Neuronal stem cell (in vitro differentiated cells): ENCODE measurements at regions not wholly inside any gene's neighbourhood (a gene's known extent, or its start where the extent isn't known, plus 50 kb on each side); places are given as distances from the start of the nearest gene placed in this dataset.

ENCODE experiments used
- DNase-seq: peaks from one replicate; pipeline ENCODE4 v3.0.0-alpha.2; 2013; ENCODE audit warnings: low spot score
- H2AFZ ChIP-seq: one replicate; pipeline ENCODE4 v1.6.1; 2013; ENCODE audit warnings: mild to moderate bottlenecking, low read length, inconsistent platforms
- H2AK5ac ChIP-seq: 2 replicates; pipeline ENCODE4 v1.6.1; 2013; ENCODE audit warnings: low read depth, mild to moderate bottlenecking, inconsistent platforms, low read length, moderate library complexity, mixed read lengths
- H2BK120ac ChIP-seq: 2 replicates; pipeline ENCODE4 v1.6.1; 2013; ENCODE audit warnings: low read depth, mild to moderate bottlenecking, inconsistent platforms, low read length, moderate library complexity, mixed read lengths
- H2BK12ac ChIP-seq: one replicate; pipeline ENCODE4 v1.6.1; 2013; ENCODE audit warnings: low read length, inconsistent platforms
- H2BK15ac ChIP-seq: 2 replicates; pipeline ENCODE4 v1.6.1; 2013; ENCODE audit warnings: mild to moderate bottlenecking, low read length, inconsistent platforms, mixed read lengths
- H2BK5ac ChIP-seq: one replicate; pipeline ENCODE4 v1.6.1; 2013; ENCODE audit warnings: inconsistent platforms, mild to moderate bottlenecking, low read length, moderate library complexity
- H3K14ac ChIP-seq: one replicate; pipeline ENCODE4 v1.6.1; 2013; ENCODE audit warnings: low read length, inconsistent platforms
- H3K18ac ChIP-seq: 2 replicates; pipeline ENCODE4 v1.6.1; 2013; ENCODE audit warnings: low read length, inconsistent platforms
- H3K23ac ChIP-seq: 2 replicates; pipeline ENCODE4 v1.6.1; 2013; ENCODE audit warnings: low read depth, mild to moderate bottlenecking, mixed read lengths, low read length, inconsistent platforms; ENCODE audit not compliant: poor library complexity
- H3K27ac ChIP-seq: replicated peaks from 3 replicates; pipeline ENCODE4 v1.5.1; 2013; ENCODE audit warnings: low read length, inconsistent platforms
- H3K27me3 ChIP-seq, 3 experiments: 2 replicates each; pipeline ENCODE4 v1.6.1; 2013; ENCODE audit warnings: low read length in 3 of 3, mild to moderate bottlenecking in 2 of 3, inconsistent platforms in 1 of 3, low read depth in 1 of 3, mixed read lengths in 1 of 3, moderate library complexity in 1 of 3; ENCODE audit not compliant: control insufficient read depth in 3 of 3, insufficient read depth in 3 of 3
- H3K36me3 ChIP-seq, 2 donors: replicated peaks in 1 of 2; 2 replicates each; pipeline ENCODE4 v1.6.1; 2013; ENCODE audit warnings: low read length in 2 of 2; ENCODE audit not compliant: control insufficient read depth in 2 of 2, insufficient read depth in 2 of 2
- H3K4ac ChIP-seq: 2 replicates; pipeline ENCODE4 v1.6.1; 2013; ENCODE audit warnings: inconsistent platforms, mild to moderate bottlenecking, low read length, moderate library complexity
- H3K4me1 ChIP-seq, 2 donors: 1 replicate in 1 of 2; 2 replicates in 1 of 2; pipeline ENCODE4 v1.6.1; 2013; ENCODE audit warnings: low read length in 2 of 2, low read depth in 1 of 2; ENCODE audit not compliant: control insufficient read depth in 2 of 2, insufficient read depth in 1 of 2
- H3K4me2 ChIP-seq: one replicate; pipeline ENCODE4 v1.6.1; 2013; ENCODE audit warnings: mild to moderate bottlenecking, low read length, inconsistent platforms; ENCODE audit not compliant: insufficient read depth, poor library complexity, severe bottlenecking
- H3K4me3 ChIP-seq, 2 donors: 2 replicates each; pipeline ENCODE4 v1.5.1; 2013; ENCODE audit warnings: low read length in 2 of 2, mild to moderate bottlenecking in 2 of 2, inconsistent platforms in 1 of 2, moderate library complexity in 1 of 2
- H3K79me1 ChIP-seq: one replicate; pipeline ENCODE4 v1.6.1; 2013; ENCODE audit warnings: low read depth, mild to moderate bottlenecking, inconsistent platforms, low read length, moderate library complexity
- H3K9ac ChIP-seq: one replicate; pipeline ENCODE4 v1.6.1; 2013; ENCODE audit warnings: mild to moderate bottlenecking, low read depth, low read length, inconsistent platforms; ENCODE audit not compliant: poor library complexity
- H3K9me3 ChIP-seq, 2 donors: replicated peaks in 1 of 2; 2 replicates each; pipeline versions ENCODE3 to v1.6.1; 2013; ENCODE audit warnings: low read length in 2 of 2, mild to moderate bottlenecking in 2 of 2, inconsistent platforms in 1 of 2, low read depth in 1 of 2, mixed read lengths in 1 of 2, moderate library complexity in 1 of 2; ENCODE audit not compliant: control insufficient read depth in 2 of 2, insufficient read depth in 1 of 2
- H4K8ac ChIP-seq: one replicate; pipeline ENCODE4 v1.6.1; 2013; ENCODE audit warnings: low read depth, mild to moderate bottlenecking, inconsistent platforms, low read length, moderate library complexity
- H4K91ac ChIP-seq: one replicate; pipeline ENCODE4 v1.6.1; 2013; ENCODE audit warnings: low read length, low read depth, mild to moderate bottlenecking, inconsistent platforms; ENCODE audit not compliant: poor library complexity
- WGBS, 2 donors: extraction: QIAGEN DNeasy Blood & Tissue Kit; methylation state at CpG; one replicate each; pipeline ENCODE4 v1.1.7; 2013; ENCODE audit warnings: missing lambda C conversion rate in 2 of 2, mixed read lengths in 1 of 2; ENCODE audit not compliant: insufficient read length in 2 of 2, insufficient replicate concordance in 1 of 2; ENCODE audit errors: extremely low coverage in 2 of 2; 5-methylcytosine and 5-hydroxymethylcytosine counted together

- WGBS, 2 donors, result no CpG with 5 or more reads among the region's 4 CpGs
- H2BK5ac ChIP-seq, result no peak overlapping the region
- H2AK5ac ChIP-seq, result no peak overlapping the region
- no peak overlapping the region for H2BK15ac ChIP-seq
- no peaks in the 10 kb centered on the region for H3K27me3 ChIP-seq
- no peak overlapping the region for H2AFZ ChIP-seq
- no peak overlapping the region for H3K18ac ChIP-seq
- H3K4me3 ChIP-seq, result no peak overlapping the region
- no peaks in the 10 kb centered on the region for H3K9me3 ChIP-seq
- H3K27ac ChIP-seq, result no peak overlapping the region
- no peak overlapping the region for H3K4me2 ChIP-seq
- no peak overlapping the region for H4K91ac ChIP-seq
- no peak overlapping the region for H3K23ac ChIP-seq
- H2BK120ac ChIP-seq, result no peak overlapping the region
- no peak overlapping the region for H3K14ac ChIP-seq
- H3K36me3 ChIP-seq, result no peaks in the 10 kb centered on the region
- no peak overlapping the region for H3K4ac ChIP-seq
- H3K4me1 ChIP-seq, result no peaks in the 10 kb centered on the region
- no peak overlapping the region for H3K9ac ChIP-seq
- no peak overlapping the region for H2BK12ac ChIP-seq
- no peaks in the 10 kb centered on the region for H3K79me1 ChIP-seq
- no peak for DNase-seq
- H4K8ac ChIP-seq, result no peak overlapping the region
Observed at GRCh38 chr6:141587482-141588266, 545.1 kb upstream of the GJE1 start.

GRCh38 chr6:141580988-141581552, 551.7 kb upstream of the GJE1 start:
- H3K27ac ChIP-seq, result no peak overlapping the region
- no peak overlapping the region for H2BK5ac ChIP-seq
- no peaks in the 10 kb centered on the region for H3K79me1 ChIP-seq
- H3K14ac ChIP-seq, result no peak overlapping the region
- no peak overlapping the region for H2BK15ac ChIP-seq
- H4K8ac ChIP-seq, result no peak overlapping the region
- no peak overlapping the region for H2BK120ac ChIP-seq
- no peak overlapping the region for H3K18ac ChIP-seq
- H2AK5ac ChIP-seq, result no peak overlapping the region
- H3K4ac ChIP-seq, result no peak overlapping the region
- DNase-seq, result no peak
- no peaks in the 10 kb centered on the region for H3K27me3 ChIP-seq
- H2BK12ac ChIP-seq, result no peak overlapping the region
- WGBS, 2 donors, result no CpG with 5 or more reads among the region's 2 CpGs
- H3K9me3 ChIP-seq, result no peaks in the 10 kb centered on the region
- no peak overlapping the region for H3K4me2 ChIP-seq
- H3K4me3 ChIP-seq, result no peak overlapping the region
- H3K9ac ChIP-seq, result no peak overlapping the region
- no peak overlapping the region for H2AFZ ChIP-seq
- H3K36me3 ChIP-seq, result no peaks in the 10 kb centered on the region
- no peak overlapping the region for H4K91ac ChIP-seq
- H3K23ac ChIP-seq, result no peak overlapping the region
- no peaks in the 10 kb centered on the region for H3K4me1 ChIP-seq

- no peak overlapping the region for H3K4me3 ChIP-seq
- no peak overlapping the region for H2AK5ac ChIP-seq
- no CpG with 5 or more reads among the region's 4 CpGs for WGBS, 2 donors
Observed at GRCh38 chr6:141580131-141580530, 552.6 kb upstream of the GJE1 start.

GRCh38 chr6:141576751-141577150, 556.0 kb upstream of the GJE1 start:
- Histone ChIP-seq H3K27ac (no peak overlapping the region), H3K4me2 (no peak overlapping the region), H3K18ac (no peak overlapping the region), H3K27me3 (no peaks in the 10 kb centered on the region), H3K9me3 (no peaks in the 10 kb centered on the region), H4K8ac (no peak overlapping the region), H2BK120ac (no peak overlapping the region), H3K4me3 (no peak overlapping the region), H3K23ac (no peak overlapping the region), H3K9ac (no peak overlapping the region), H3K4ac (no peak overlapping the region), H2BK5ac (no peak overlapping the region), H2AFZ (no peak overlapping the region), H3K79me1 (no peaks in the 10 kb centered on the region), H3K4me1 (no peaks in the 10 kb centered on the region), H3K36me3 (no peaks in the 10 kb centered on the region), H2BK15ac (no peak overlapping the region), H2AK5ac (no peak overlapping the region), H3K14ac (no peak overlapping the region), H4K91ac (no peak overlapping the region), H2BK12ac (no peak overlapping the region)
- DNase-seq, result no peak

More at GRCh38 chr6:141580131-141580530, 552.6 kb upstream of the GJE1 start:
- no peak overlapping the region for H2BK5ac ChIP-seq
- H2BK120ac ChIP-seq, result no peak overlapping the region
- H3K79me1 ChIP-seq, result no peaks in the 10 kb centered on the region
- no peak overlapping the region for H3K27ac ChIP-seq
- H4K91ac ChIP-seq, result no peak overlapping the region
- H3K23ac ChIP-seq, result no peak overlapping the region
- no peak overlapping the region for H3K4me2 ChIP-seq
- H2BK12ac ChIP-seq, result no peak overlapping the region
- H3K14ac ChIP-seq, result no peak overlapping the region
- H2BK15ac ChIP-seq, result no peak overlapping the region
- H3K4ac ChIP-seq, result no peak overlapping the region
- no peak overlapping the region for H3K9ac ChIP-seq
- H4K8ac ChIP-seq, result no peak overlapping the region
- no peaks in the 10 kb centered on the region for H3K36me3 ChIP-seq
- no peaks in the 10 kb centered on the region for H3K27me3 ChIP-seq
- no peaks in the 10 kb centered on the region for H3K9me3 ChIP-seq
- DNase-seq, result no peak
- no peak overlapping the region for H3K18ac ChIP-seq
- no peak overlapping the region for H2AFZ ChIP-seq
- no peaks in the 10 kb centered on the region for H3K4me1 ChIP-seq
